K562 (cell line): ENCODE measurements at regions not wholly inside any gene's neighbourhood (a gene's known extent, or its start where the extent isn't known, plus 50 kb on each side); places are given as distances from the start of the nearest gene placed in this dataset.
A peak's percentile ranks its signal among the peaks of the same experiment; 100 is the strongest.

Experiments used
- BHLHE40 ChIP-seq: IDR thresholded peaks from 2 replicates; pipeline ENCODE4 v1.6.1; 2011; ENCODE audit warnings: low read length, improper control_type of control experiment
- FOXP1 ChIP-seq: sonication (generic); formaldehyde crosslinking; IDR thresholded peaks from 2 replicates; pipeline ENCODE4 v1.8.0; 2022; ENCODE audit warnings: mild to moderate bottlenecking, missing genetic modification reagents
- HMGN3 ChIP-seq: IDR thresholded peaks from 2 replicates; pipeline ENCODE4 v1.6.1; 2011; ENCODE audit warnings: borderline replicate concordance, low read depth, mild to moderate bottlenecking, mixed read lengths, low read length; ENCODE audit not compliant: insufficient read length; ENCODE audit errors: extremely low read depth
- NFE2L1 ChIP-seq: fragments of 450-650 bp; IDR thresholded peaks from 2 replicates; pipeline ENCODE4 v1.6.1; 2016; ENCODE audit warnings: missing genetic modification characterization, low read depth, mild to moderate bottlenecking, missing compliant biosample characterization, moderate library complexity, borderline replicate concordance
- POLR2A ChIP-seq: fragments of 450-650 bp; conservative IDR thresholded peaks from 2 replicates; pipeline ENCODE4 v1.6.1; 2016
- POLR2B ChIP-seq: fragments of 450-650 bp; IDR thresholded peaks from 2 replicates; pipeline ENCODE4 v1.6.1; 2018; ENCODE audit warnings: low read depth; ENCODE audit not compliant: partially characterized antibody
- POLR2G ChIP-seq: fragments of 200-400 bp; formaldehyde crosslinking; IDR thresholded peaks from 2 replicates; pipeline ENCODE4 v1.6.1; 2017; ENCODE audit warnings: low read depth, mild to moderate bottlenecking, antibody characterized with exemption, low read length, moderate library complexity
- SMARCA5 ChIP-seq: fragments of 450-650 bp; IDR thresholded peaks from 2 replicates; pipeline ENCODE4 v1.6.1; 2016
- SMARCE1 ChIP-seq: fragments of 450-650 bp; IDR thresholded peaks from 2 replicates; pipeline ENCODE4 v1.7.1; 2016; ENCODE audit warnings: mild to moderate bottlenecking
- TBP ChIP-seq: optimal IDR thresholded peaks from 2 replicates; pipeline ENCODE3; 2011; ENCODE audit warnings: low read depth, low read length, improper control_type of control experiment
- TF ChIP-seq, protein P1 (sequence below): fragments of 200-800 bp; sonication (Bioruptor generic); IDR thresholded peaks from 2 replicates; pipeline ENCODE4 v1.6.1; 2017; ENCODE audit warnings: missing genetic modification characterization, missing compliant biosample characterization
- TF ChIP-seq, protein P2 (sequence below): fragments of 450-650 bp; IDR thresholded peaks from 2 replicates; pipeline ENCODE4 v1.7.1; 2018; ENCODE audit warnings: mild to moderate bottlenecking, low read depth; ENCODE audit not compliant: partially characterized antibody
- TF ChIP-seq, protein P3 (sequence below): fragments of 250-450 bp; sonication (Bioruptor Pico); IDR thresholded peaks from 2 replicates; pipeline ENCODE4 v1.9.0; 2021; ENCODE audit warnings: mild to moderate bottlenecking, inconsistent platforms
- TF ChIP-seq, protein P4 (sequence below), 2 experiments: IDR thresholded peaks; 2 replicates each; pipeline ENCODE4 v1.6.1; 2011; ENCODE audit warnings: borderline replicate concordance in 1 of 2, control low read depth in 1 of 2, low read depth in 1 of 2, low read length in 1 of 2, mild to moderate bottlenecking in 1 of 2, mixed read lengths in 1 of 2, moderate library complexity in 1 of 2; ENCODE audit not compliant: insufficient read depth in 1 of 2, insufficient read length in 1 of 2, poor library complexity in 1 of 2, severe bottlenecking in 1 of 2; ENCODE audit errors: extremely low read depth in 1 of 2
- TF ChIP-seq, protein P5 (sequence below), 3 experiments: fragments of 200-800 bp in 1 of 3; sonication (Bioruptor generic) in 1 of 3; sonication (generic) in 1 of 3; formaldehyde crosslinking in 1 of 3; IDR thresholded peaks; 2 replicates each; pipeline versions ENCODE4 v1.6.1 to v1.8.0; 2016 to 2022; ENCODE audit warnings: mild to moderate bottlenecking in 2 of 3, missing compliant biosample characterization in 2 of 3, missing genetic modification characterization in 2 of 3, missing genetic modification reagents in 1 of 3

DNA sequence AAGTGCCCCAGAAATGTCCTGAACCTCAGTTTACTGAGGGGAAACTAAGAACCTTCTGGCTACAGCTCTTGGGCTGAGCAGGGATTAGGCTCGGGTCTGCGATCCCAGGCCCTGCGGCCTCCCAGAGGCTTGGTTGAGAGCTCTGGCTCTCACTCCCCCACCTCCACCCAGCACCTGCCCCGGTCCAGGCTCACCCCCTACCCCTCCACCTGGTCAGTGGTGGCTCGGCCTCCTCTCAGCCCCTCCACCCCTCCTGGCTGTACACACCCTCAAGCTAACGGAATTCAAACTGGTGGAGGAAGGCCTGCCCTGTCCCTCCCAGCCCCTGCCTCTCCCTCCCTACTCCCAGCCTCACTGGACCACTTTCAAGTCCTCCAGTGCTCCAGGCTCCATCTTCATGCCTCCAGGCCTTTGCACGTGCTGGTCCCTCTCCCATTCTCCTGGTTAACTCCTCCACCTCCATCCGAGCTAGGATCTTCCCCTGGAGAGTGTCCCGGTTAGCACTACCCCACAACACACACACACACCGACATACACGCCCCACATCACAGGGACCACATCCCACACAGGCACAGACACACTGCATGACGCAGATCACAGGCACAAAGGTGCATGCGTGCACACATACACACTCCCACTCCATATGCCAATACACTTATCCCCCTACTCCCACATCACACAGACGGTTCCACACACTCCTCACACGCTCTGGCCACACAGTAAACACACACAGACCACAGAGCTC lies 130.9 kb downstream of the C9orf50 start (continued):
- TF ChIP-seq, protein P1, sequence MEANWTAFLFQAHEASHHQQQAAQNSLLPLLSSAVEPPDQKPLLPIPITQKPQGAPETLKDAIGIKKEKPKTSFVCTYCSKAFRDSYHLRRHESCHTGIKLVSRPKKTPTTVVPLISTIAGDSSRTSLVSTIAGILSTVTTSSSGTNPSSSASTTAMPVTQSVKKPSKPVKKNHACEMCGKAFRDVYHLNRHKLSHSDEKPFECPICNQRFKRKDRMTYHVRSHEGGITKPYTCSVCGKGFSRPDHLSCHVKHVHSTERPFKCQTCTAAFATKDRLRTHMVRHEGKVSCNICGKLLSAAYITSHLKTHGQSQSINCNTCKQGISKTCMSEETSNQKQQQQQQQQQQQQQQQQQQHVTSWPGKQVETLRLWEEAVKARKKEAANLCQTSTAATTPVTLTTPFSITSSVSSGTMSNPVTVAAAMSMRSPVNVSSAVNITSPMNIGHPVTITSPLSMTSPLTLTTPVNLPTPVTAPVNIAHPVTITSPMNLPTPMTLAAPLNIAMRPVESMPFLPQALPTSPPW (CRISPR knock-in tag) = peak; percentile 13; the same call in 1 of the 2 replicates
- TF ChIP-seq SMARCA5 (peak; percentile 39; the same call in 1 of the 2 replicates), HMGN3 (peak; percentile 42), POLR2B (peak; percentile 75), BHLHE40 (peak; percentile 73), FOXP1 (CRISPR knock-in tag) (no peak; the same call in 1 of the 2 replicates), SMARCE1 (peak; percentile 52), TBP (peak; percentile 6), POLR2A (peak; percentile 61), POLR2G (peak; percentile 62; the same call in 1 of the 2 replicates), NFE2L1 (tag) (no peak)
- TF ChIP-seq, protein P2, sequence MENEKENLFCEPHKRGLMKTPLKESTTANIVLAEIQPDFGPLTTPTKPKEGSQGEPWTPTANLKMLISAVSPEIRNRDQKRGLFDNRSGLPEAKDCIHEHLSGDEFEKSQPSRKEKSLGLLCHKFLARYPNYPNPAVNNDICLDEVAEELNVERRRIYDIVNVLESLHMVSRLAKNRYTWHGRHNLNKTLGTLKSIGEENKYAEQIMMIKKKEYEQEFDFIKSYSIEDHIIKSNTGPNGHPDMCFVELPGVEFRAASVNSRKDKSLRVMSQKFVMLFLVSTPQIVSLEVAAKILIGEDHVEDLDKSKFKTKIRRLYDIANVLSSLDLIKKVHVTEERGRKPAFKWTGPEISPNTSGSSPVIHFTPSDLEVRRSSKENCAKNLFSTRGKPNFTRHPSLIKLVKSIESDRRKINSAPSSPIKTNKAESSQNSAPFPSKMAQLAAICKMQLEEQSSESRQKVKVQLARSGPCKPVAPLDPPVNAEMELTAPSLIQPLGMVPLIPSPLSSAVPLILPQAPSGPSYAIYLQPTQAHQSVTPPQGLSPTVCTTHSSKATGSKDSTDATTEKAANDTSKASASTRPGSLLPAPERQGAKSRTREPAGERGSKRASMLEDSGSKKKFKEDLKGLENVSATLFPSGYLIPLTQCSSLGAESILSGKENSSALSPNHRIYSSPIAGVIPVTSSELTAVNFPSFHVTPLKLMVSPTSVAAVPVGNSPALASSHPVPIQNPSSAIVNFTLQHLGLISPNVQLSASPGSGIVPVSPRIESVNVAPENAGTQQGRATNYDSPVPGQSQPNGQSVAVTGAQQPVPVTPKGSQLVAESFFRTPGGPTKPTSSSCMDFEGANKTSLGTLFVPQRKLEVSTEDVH = no peak
- TF ChIP-seq, protein P3, sequence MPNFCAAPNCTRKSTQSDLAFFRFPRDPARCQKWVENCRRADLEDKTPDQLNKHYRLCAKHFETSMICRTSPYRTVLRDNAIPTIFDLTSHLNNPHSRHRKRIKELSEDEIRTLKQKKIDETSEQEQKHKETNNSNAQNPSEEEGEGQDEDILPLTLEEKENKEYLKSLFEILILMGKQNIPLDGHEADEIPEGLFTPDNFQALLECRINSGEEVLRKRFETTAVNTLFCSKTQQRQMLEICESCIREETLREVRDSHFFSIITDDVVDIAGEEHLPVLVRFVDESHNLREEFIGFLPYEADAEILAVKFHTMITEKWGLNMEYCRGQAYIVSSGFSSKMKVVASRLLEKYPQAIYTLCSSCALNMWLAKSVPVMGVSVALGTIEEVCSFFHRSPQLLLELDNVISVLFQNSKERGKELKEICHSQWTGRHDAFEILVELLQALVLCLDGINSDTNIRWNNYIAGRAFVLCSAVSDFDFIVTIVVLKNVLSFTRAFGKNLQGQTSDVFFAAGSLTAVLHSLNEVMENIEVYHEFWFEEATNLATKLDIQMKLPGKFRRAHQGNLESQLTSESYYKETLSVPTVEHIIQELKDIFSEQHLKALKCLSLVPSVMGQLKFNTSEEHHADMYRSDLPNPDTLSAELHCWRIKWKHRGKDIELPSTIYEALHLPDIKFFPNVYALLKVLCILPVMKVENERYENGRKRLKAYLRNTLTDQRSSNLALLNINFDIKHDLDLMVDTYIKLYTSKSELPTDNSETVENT = 0 out of 2 replicates have a peak, but pooled peaks have one; percentile 39
- TF ChIP-seq, protein P4, sequence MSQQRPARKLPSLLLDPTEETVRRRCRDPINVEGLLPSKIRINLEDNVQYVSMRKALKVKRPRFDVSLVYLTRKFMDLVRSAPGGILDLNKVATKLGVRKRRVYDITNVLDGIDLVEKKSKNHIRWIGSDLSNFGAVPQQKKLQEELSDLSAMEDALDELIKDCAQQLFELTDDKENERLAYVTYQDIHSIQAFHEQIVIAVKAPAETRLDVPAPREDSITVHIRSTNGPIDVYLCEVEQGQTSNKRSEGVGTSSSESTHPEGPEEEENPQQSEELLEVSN (IDR thresholded peaks at IDR 0.05; ENCODE audit: borderline replicate concordance in 1 of 2, extremely low read depth in 1 of 2, insufficient read depth in 1 of 2, insufficient read length in 1 of 2, low read depth in 1 of 2, low read length in 1 of 2, poor library complexity in 1 of 2, severe bottlenecking in 1 of 2) = peak in 1 of 2 experiments; percentile 22
- TF ChIP-seq, protein P5, sequence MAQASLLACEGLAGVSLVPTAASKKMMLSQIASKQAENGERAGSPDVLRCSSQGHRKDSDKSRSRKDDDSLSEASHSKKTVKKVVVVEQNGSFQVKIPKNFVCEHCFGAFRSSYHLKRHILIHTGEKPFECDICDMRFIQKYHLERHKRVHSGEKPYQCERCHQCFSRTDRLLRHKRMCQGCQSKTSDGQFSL (CRISPR knock-in tag; IDR thresholded peaks at IDR 0.05) = no peak; the same call in none of the 2 replicates
- TF ChIP-seq, protein P5 (tag; IDR thresholded peaks at IDR 0.05) = 0 out of 4 replicates have a peak, but pooled peaks of 1 of the 2 experiments have one; percentile 25
